ENCODE measurements at regions not wholly inside any gene's neighbourhood (a gene's known extent, or its start where the extent isn't known, plus 50 kb on each side); places are given as distances from the start of the nearest gene placed in this dataset.

- TF ChIP-seq CTCF (IDR thresholded peaks at IDR 0.05; ENCODE audit: low read length): no peak
- no peak for TF ChIP-seq EZH2 (optimal IDR thresholded peaks at IDR 0.05; ENCODE audit: low read depth, low read length)
- H3K4me1 ChIP-seq (ENCODE audit: low read length): no peaks in the 10 kb centered on the region
- no peaks in the 10 kb centered on the region for H4K20me1 ChIP-seq (ENCODE audit: insufficient read depth, low read length)
- no peaks in the 10 kb centered on the region for H3K79me2 ChIP-seq (ENCODE audit: low read length)
- H3K9me3 ChIP-seq (replicated peaks; ENCODE audit: insufficient read depth, low read length): no peaks in the 10 kb centered on the region
- H3K9ac ChIP-seq (ENCODE audit: low read length): no peak overlapping the region
- H3K36me3 ChIP-seq (replicated peaks; ENCODE audit: insufficient read depth, low read length): no peaks in the 10 kb centered on the region
- H3K9me2 ChIP-seq (replicated peaks; ENCODE audit: insufficient read depth, low read length): no peaks in the 10 kb centered on the region
- H3K4me2 ChIP-seq (ENCODE audit: low read depth, low read length): no peak overlapping the region
- H3K27ac ChIP-seq (ENCODE audit: low read length): no peak overlapping the region
- no peaks in the 10 kb centered on the region for H3K27me3 ChIP-seq (replicated peaks; ENCODE audit: insufficient read depth, low read length)
- H3K4me3 ChIP-seq (ENCODE audit: low read length): no peak overlapping the region
- no peaks in the 10 kb centered on the region for H3F3A ChIP-seq (ENCODE audit: insufficient read depth, low read length)
- no peak overlapping the region for H2AFZ ChIP-seq (ENCODE audit: low read length)
- no peak for DNase-seq
Observed at GRCh38 chr5:74556631-74557595, 83.6 kb downstream of the ENC1 start.

GRCh38 chr5:74556006-74556405 lies 84.5 kb downstream of the ENC1 start:
- Histone ChIP-seq H3K36me3 (replicated peaks; ENCODE audit: insufficient read depth, low read length) (no peaks in the 10 kb centered on the region), H3K4me2 (ENCODE audit: low read depth, low read length) (no peak overlapping the region), H3K27ac (ENCODE audit: low read length) (no peak overlapping the region), H3F3A (ENCODE audit: insufficient read depth, low read length) (no peaks in the 10 kb centered on the region), H3K27me3 (replicated peaks; ENCODE audit: insufficient read depth, low read length) (no peaks in the 10 kb centered on the region), H2AFZ (ENCODE audit: low read length) (no peak overlapping the region), H3K9me3 (replicated peaks; ENCODE audit: insufficient read depth, low read length) (no peaks in the 10 kb centered on the region), H3K9me2 (replicated peaks; ENCODE audit: insufficient read depth, low read length) (no peaks in the 10 kb centered on the region), H3K9ac (ENCODE audit: low read length) (no peak overlapping the region), H3K79me2 (ENCODE audit: low read length) (no peaks in the 10 kb centered on the region), H4K20me1 (ENCODE audit: insufficient read depth, low read length) (no peaks in the 10 kb centered on the region), H3K4me3 (ENCODE audit: low read length) (no peak overlapping the region), H3K4me1 (ENCODE audit: low read length) (no peaks in the 10 kb centered on the region)
- no peak for DNase-seq
- TF ChIP-seq EZH2phosphoT487 (IDR thresholded peaks at IDR 0.05; ENCODE audit: low read length) (no peak), CTCF (IDR thresholded peaks at IDR 0.05; ENCODE audit: low read length) (no peak), EZH2 (optimal IDR thresholded peaks at IDR 0.05; ENCODE audit: low read depth, low read length) (no peak)

DNA sequence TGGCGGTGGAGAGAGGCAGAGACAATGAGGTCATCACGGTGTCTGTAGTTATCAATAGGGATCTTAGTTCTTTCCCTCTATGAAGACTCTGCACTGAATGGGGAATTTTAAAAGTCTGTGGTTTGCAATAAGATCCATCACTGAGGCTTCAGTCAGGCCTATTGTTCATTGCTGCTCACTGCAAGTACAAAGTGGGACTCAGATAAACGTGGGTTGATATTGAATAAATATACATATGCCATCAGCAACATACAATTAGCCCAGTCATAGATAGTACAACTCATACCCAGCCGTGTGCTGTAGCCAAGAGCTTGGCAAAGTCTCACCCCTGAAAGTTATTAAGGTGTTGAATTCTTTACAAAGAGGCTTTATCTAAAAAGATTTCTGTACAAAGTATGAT lies 88.4 kb downstream of the ENC1 start:
- Histone ChIP-seq H3K79me2 (ENCODE audit: low read length) (no peaks in the 10 kb centered on the region), H3K9me2 (replicated peaks; ENCODE audit: insufficient read depth, low read length) (no peaks in the 10 kb centered on the region), H3K9me3 (replicated peaks; ENCODE audit: insufficient read depth, low read length) (no peaks in the 10 kb centered on the region), H4K20me1 (ENCODE audit: insufficient read depth, low read length) (no peaks in the 10 kb centered on the region), H2AFZ (ENCODE audit: low read length) (no peak overlapping the region), H3K4me3 (ENCODE audit: low read length) (no peak overlapping the region), H3F3A (ENCODE audit: insufficient read depth, low read length) (no peaks in the 10 kb centered on the region), H3K9ac (ENCODE audit: low read length) (no peak overlapping the region), H3K4me2 (ENCODE audit: low read depth, low read length) (no peak overlapping the region), H3K36me3 (replicated peaks; ENCODE audit: insufficient read depth, low read length) (no peaks in the 10 kb centered on the region), H3K27ac (ENCODE audit: low read length) (no peak overlapping the region), H3K4me1 (ENCODE audit: low read length) (no peaks in the 10 kb centered on the region), H3K27me3 (replicated peaks; ENCODE audit: insufficient read depth, low read length) (no peaks in the 10 kb centered on the region)
- no peak for DNase-seq
- TF ChIP-seq CTCF (IDR thresholded peaks at IDR 0.05; ENCODE audit: low read length) (no peak), EZH2 (optimal IDR thresholded peaks at IDR 0.05; ENCODE audit: low read depth, low read length) (no peak), EZH2phosphoT487 (IDR thresholded peaks at IDR 0.05; ENCODE audit: low read length) (no peak)
